Activated CD4-positive, alpha-beta T cell treated with anti-CD3 and anti-CD28 coated beads for 36 hours (primary cell): ENCODE measurements at regions not wholly inside any gene's neighbourhood (a gene's known extent, or its start where the extent isn't known, plus 50 kb on each side); places are given as distances from the start of the nearest gene placed in this dataset.

ENCODE experiments used
- ATAC-seq: fragments of 200-7000 bp; cut with Tn5 transposase; one replicate; pipeline ENCODE4 v1.10.0; 2021; ENCODE audit warnings: mild to moderate bottlenecking, moderate library complexity
- CTCF ChIA-PET: fragments of 350-600 bp; sonication (Branson Sonifier 250); formaldehyde crosslinking; loops from one replicate; lab custom pipeline; 2021; ENCODE audit warnings: antibody characterized with exemption; lab: Charles Lee
- POLR2A ChIA-PET: fragments of 350-600 bp; sonication (Branson Sonifier 250); formaldehyde crosslinking; loops from one replicate; lab custom pipeline; 2021; ENCODE audit warnings: antibody characterized with exemption, inconsistent platforms; lab: Charles Lee
- DNase-seq: peaks from one replicate; pipeline ENCODE4 v3.0.0-alpha.2; 2020
- H3K27ac Mint-ChIP-seq: one replicate; pipeline ENCODE4 v1.8.0; 2021; ENCODE audit warnings: mixed read lengths
- H3K27me3 Mint-ChIP-seq: one replicate; pipeline ENCODE4 v1.8.0; 2021; ENCODE audit warnings: mixed read lengths
- H3K36me3 Mint-ChIP-seq: one replicate; pipeline ENCODE4 v1.8.0; 2021; ENCODE audit warnings: low read depth, mixed read lengths
- H3K4me1 Mint-ChIP-seq: one replicate; pipeline ENCODE4 v1.8.0; 2021; ENCODE audit warnings: mixed read lengths
- H3K4me3 Mint-ChIP-seq: one replicate; pipeline ENCODE4 v1.8.0; 2021; ENCODE audit warnings: mild to moderate bottlenecking, moderate library complexity, mixed read lengths
- H3K9me3 Mint-ChIP-seq: one replicate; pipeline ENCODE4 v1.8.0; 2021; ENCODE audit warnings: low read depth, mixed read lengths
- intact Hi-C, 2 experiments: fragments of 100-400 bp; cut with DNase I in 1 of 2; cut with micrococcal nuclease in 1 of 2; formaldehyde crosslinking; loops; one replicate each; pipeline versions ENCODE4 v1.14.2 to v1.15.1; 2022 to 2024; cut with DNase I, micrococcal nuclease

DNA sequence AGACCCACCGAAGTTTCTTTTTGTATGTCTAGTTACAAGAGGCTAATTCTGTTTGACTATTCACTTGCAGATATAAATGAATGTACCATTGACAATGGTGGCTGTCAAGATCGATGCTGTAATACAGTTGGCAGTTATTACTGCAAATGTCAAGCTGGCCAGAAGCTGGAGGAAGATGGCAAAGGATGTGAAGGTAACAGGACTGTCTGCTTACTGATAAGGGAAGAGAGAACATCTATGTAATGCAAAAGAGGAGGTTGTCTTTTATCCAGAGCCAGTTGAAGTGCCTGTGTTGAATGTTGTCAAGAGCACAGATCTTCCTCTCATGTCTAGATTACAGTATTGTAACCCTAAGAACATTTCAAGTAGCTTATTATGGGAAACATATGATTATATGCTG, 549.5 kb upstream of the GOLIM4 start:
- intact Hi-C loops, result no loop called here
- Mint-ChIP-seq H3K27ac (no peak overlapping the region), H3K4me3 (no peak overlapping the region), H3K36me3 (no peaks in the 10 kb centered on the region), H3K9me3 (no peaks in the 10 kb centered on the region), H3K4me1 (no peaks in the 10 kb centered on the region), H3K27me3 (no peaks in the 10 kb centered on the region)
- DNase-seq (no peak), ATAC-seq (no peak)
- POLR2A ChIA-PET, result no interaction called here
- CTCF ChIA-PET, result no interaction called here

DNA sequence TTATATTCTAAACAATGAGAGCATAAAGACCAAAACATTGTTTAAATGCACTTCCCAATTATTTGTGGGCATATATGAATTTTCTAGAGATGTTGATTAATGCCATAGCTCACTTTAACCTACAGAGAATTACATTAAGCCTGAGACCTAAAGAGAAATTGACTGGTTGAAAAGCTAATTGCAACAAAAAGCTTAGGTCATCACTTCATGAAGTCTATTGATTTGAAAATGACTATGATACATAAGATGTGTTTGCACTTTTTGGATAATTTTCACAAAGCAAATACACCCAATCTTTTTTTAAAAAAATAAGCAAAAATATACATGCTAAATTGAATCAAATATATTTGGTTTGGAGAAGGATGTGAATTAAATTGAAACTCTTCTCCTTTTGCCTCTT, 532.8 kb upstream of the GOLIM4 start:
- H3K27ac Mint-ChIP-seq, result no peak overlapping the region
- DNase-seq (no peak), ATAC-seq (no peak)
- no peaks in the 10 kb centered on the region for H3K4me1 Mint-ChIP-seq
- H3K4me3 Mint-ChIP-seq, result no peak overlapping the region
- no peaks in the 10 kb centered on the region for H3K27me3 Mint-ChIP-seq
- CTCF ChIA-PET, result no interaction called here
- H3K36me3 Mint-ChIP-seq, result no peaks in the 10 kb centered on the region
- H3K9me3 Mint-ChIP-seq, result no peaks in the 10 kb centered on the region
- POLR2A ChIA-PET, result no interaction called here
- intact Hi-C loops, result no loop called here

DNA sequence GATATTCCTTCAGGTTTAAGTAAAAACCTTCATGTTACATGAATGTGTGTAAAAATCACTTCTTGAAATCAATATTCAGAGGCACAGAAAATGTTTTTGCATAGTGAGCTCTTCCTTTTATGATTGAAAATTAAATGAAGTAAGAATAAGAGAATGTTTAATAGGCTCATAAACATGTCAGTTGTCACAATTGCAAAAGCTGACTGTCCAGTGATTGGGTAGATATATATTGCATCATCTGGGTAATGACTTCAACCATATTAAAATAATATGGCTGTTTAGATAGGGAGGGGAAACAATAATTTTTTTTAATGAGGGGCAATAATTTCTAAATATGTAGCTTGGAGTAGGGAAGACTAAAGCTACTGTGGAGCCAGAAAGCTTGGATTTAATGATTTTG, 529.8 kb upstream of the GOLIM4 start:
- Mint-ChIP-seq H3K36me3 (no peaks in the 10 kb centered on the region), H3K9me3 (no peaks in the 10 kb centered on the region), H3K4me1 (no peaks in the 10 kb centered on the region), H3K4me3 (no peak overlapping the region), H3K27me3 (no peaks in the 10 kb centered on the region), H3K27ac (no peak overlapping the region)
- ATAC-seq, result no peak
- ChIA-PET POLR2A (no interaction called here), CTCF (interaction anchor here (1.7 kb wide), 1 partner anchor 11 kb away, joined by 5 read pairs; no protein-coding TSS in a partner anchor)
- intact Hi-C loops, result no loop called here
- no peak for DNase-seq

DNA sequence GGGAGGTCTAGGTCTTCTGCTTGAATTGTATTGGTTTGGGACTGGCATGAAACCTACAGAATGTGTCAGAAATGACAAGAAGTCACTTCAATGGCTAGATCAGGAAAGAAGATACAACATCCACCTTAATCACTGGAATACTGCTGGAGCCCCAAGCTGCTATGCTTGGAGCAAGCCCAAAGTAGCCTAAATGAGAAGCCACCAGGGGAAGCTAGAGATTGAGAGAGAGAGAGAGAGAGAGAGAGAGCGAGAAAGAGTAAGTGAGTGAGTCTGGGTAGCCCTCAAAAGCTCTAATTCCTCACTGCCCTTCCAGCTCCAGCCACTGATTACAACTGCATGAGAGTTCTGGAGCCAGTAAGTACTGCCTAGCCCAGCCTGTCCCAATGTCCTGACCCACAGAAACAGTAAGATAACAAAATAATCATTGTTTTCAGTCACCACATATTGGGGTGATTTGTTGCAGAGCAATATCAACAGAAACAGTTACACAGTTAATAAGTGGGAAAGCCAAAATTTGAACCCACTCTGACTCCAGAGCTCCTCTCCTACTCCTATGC, 529.2 kb upstream of the GOLIM4 start:
- ChIA-PET CTCF (interaction anchor here (1.7 kb wide), 1 partner anchor 12 kb away, joined by 5 read pairs; no protein-coding TSS in a partner anchor), POLR2A (no interaction called here)
- ATAC-seq, result no peak
- no peaks in the 10 kb centered on the region for H3K9me3 Mint-ChIP-seq
- no peaks in the 10 kb centered on the region for H3K4me1 Mint-ChIP-seq
- intact Hi-C loops, result no loop called here
- no peak overlapping the region for H3K4me3 Mint-ChIP-seq
- H3K27ac Mint-ChIP-seq, result no peak overlapping the region
- H3K36me3 Mint-ChIP-seq, result no peaks in the 10 kb centered on the region
- no peak for DNase-seq
- H3K27me3 Mint-ChIP-seq, result no peaks in the 10 kb centered on the region

DNA sequence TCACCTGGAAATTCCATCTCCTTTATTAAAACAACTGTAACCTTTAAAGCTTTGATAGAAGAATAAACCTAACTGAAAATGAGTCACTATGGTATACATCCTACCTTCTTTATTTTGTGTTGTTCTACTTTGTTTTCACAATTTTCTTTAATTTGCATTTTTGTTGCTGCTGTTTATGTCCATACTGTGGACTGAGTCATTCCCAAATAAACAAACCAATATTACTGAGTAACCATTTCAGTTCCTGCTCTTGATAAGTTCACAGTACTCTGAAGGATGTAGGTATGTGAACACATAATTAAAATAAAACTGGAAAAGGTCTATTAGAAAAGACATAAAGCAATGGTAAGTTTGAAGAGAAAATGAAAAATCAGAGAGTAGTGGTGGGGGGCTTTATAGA, 528.5 kb upstream of the GOLIM4 start:
- Mint-ChIP-seq H3K27me3 (no peaks in the 10 kb centered on the region), H3K4me1 (no peaks in the 10 kb centered on the region), H3K9me3 (no peaks in the 10 kb centered on the region), H3K27ac (no peak overlapping the region), H3K4me3 (no peak overlapping the region), H3K36me3 (no peaks in the 10 kb centered on the region)
- DNase-seq (no peak), ATAC-seq (no peak)
- ChIA-PET POLR2A (no interaction called here), CTCF (interaction anchor here (0.8 kb wide), 1 partner anchor 412 kb away, joined by 3 read pairs; no protein-coding TSS in a partner anchor)
- intact Hi-C loops, result no loop called here

DNA sequence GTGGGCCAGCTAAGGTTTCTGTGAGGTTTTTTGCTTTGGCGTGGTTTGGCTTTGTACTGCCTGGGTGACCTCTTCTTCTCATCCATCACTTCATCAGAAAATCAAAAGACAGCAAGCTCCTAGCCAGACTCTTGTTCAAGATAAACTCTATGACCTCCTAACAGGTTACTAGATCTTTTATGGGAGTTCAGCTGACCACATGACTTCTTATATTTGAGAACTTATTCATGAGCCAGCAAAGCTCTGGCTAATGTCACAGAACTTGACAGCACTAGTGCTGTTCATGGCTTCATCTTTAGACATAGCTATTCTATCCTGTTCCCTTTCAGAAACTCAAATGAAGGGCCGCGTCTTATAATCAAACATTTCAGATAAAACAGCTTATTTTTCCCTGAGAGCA, 527.1 kb upstream of the GOLIM4 start:
- CTCF ChIA-PET, result no interaction called here
- Mint-ChIP-seq H3K36me3 (no peaks in the 10 kb centered on the region), H3K27me3 (no peaks in the 10 kb centered on the region), H3K4me1 (no peaks in the 10 kb centered on the region), H3K4me3 (no peak overlapping the region), H3K9me3 (no peaks in the 10 kb centered on the region), H3K27ac (no peak overlapping the region)
- intact Hi-C loops, result no loop called here
- no peak for DNase-seq
- no peak for ATAC-seq
- POLR2A ChIA-PET, result no interaction called here

DNA sequence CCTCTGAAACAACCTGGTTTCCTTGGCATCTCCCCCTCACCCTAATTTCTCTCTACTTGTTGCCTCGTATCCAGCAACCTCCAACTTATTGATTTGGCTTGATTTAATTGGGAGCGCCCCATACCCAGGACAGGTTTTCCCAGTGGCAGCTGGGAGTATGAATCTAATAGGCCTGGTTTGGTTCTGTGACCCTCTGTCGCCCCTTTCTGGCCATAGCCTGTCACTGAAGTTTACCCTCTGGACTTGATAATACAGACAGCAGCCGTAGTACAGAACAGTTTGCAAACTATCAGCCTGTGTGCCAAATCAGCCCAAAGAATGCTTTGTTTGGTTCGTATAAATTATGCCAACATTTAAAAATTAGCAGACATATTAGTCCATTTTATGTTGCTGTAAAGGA, 525.1 kb upstream of the GOLIM4 start:
- Mint-ChIP-seq H3K9me3 (no peaks in the 10 kb centered on the region), H3K4me3 (no peak overlapping the region), H3K4me1 (no peaks in the 10 kb centered on the region), H3K27ac (no peak overlapping the region), H3K36me3 (no peaks in the 10 kb centered on the region), H3K27me3 (no peaks in the 10 kb centered on the region)
- ATAC-seq (no peak), DNase-seq (no peak)
- POLR2A ChIA-PET, result no interaction called here
- CTCF ChIA-PET, result interaction anchor here (0.6 to 1.1 kb wide), 2 partner anchors 10 to 957 kb away, joined by 3 to 4 read pairs; no protein-coding TSS in a partner anchor
- intact Hi-C loops, result no loop called here

DNA sequence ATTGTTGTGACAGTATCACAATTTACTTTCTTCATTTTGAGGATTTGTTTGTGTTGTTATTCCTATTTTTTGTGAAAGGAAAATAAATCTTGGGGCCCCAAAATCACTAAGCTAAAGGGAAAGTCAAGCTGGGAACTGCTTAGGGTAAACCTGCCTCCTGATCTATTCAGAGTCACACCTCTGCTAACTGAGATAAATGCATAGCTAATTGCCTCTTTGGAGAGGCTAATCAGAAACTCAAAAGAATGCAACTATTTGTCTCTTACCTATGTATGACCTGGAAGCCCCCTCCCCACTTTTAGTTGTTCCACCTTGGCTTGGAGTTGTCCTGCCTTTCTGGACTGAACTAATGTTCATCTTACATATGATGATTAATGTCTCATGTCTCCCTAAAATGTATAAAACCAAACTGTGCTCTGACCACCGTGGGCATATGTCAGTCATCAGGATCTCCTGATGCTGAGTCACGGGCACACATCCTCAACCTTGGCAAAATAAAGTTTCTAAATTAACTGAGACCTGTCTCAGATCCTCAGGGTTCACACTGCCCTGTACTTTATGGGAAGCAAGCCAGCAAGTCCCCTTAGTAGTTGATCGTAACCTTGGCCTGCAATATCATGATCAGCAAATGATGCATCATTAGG, 523.2 kb upstream of the GOLIM4 start:
- intact Hi-C loops, result no loop called here
- Mint-ChIP-seq H3K9me3 (no peaks in the 10 kb centered on the region), H3K4me3 (no peak overlapping the region), H3K27ac (no peak overlapping the region), H3K27me3 (no peaks in the 10 kb centered on the region), H3K36me3 (no peaks in the 10 kb centered on the region), H3K4me1 (no peaks in the 10 kb centered on the region)
- ChIA-PET CTCF (no interaction called here), POLR2A (no interaction called here)
- DNase-seq, result no peak
- ATAC-seq, result no peak

DNA sequence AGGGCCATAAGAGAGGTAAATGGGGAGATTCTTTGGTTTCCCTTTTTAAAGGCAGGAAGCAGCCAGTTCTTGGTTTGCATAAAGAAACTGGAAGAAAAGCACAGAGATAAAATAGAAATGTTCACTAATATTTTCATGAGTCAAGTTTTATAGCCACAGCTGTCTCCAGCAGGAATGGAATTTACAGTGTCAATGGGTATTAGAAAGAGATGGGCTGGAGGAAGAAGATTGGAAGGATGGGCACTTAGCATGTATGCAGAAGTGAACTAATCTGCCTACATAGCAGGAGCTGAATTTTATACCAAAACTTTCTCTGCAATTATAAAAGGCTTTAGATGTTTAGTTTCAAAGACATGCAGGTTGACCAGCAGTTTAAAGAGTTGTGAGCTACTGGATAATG, 521.9 kb upstream of the GOLIM4 start:
- no peak for ATAC-seq
- H3K4me3 Mint-ChIP-seq, result no peak overlapping the region
- DNase-seq, result no peak
- ChIA-PET POLR2A (no interaction called here), CTCF (interaction anchor here (0.8 kb wide), 1 partner anchor 29 kb away, joined by 4 read pairs; no protein-coding TSS in a partner anchor)
- no peaks in the 10 kb centered on the region for H3K36me3 Mint-ChIP-seq
- H3K4me1 Mint-ChIP-seq, result no peaks in the 10 kb centered on the region
- no peak overlapping the region for H3K27ac Mint-ChIP-seq
- no peaks in the 10 kb centered on the region for H3K27me3 Mint-ChIP-seq
- intact Hi-C loops, result no loop called here
- H3K9me3 Mint-ChIP-seq, result no peaks in the 10 kb centered on the region

DNA sequence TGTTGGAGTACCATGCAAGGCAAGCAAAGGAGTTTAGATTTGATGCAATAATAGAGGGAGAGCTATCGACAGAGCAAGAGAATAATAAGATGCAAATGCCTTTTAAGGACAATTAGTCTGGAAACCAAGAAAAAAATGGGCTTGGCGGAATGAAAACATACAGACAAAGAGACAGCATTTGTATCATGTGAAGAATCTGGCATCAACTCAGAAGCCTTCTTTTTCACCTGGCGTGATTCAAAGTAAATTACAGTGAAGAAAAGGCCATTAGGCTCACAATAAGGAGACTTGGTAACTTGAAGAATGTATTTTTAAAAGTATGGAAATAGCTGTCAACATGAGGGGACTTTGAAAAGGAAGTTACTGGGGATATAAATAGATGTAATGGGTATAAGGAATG, 521.2 kb upstream of the GOLIM4 start:
- CTCF ChIA-PET, result no interaction called here
- intact Hi-C loops, result no loop called here
- no peak overlapping the region for H3K4me3 Mint-ChIP-seq
- ATAC-seq, result no peak
- no peaks in the 10 kb centered on the region for H3K27me3 Mint-ChIP-seq
- H3K27ac Mint-ChIP-seq, result no peak overlapping the region
- DNase-seq, result no peak
- H3K4me1 Mint-ChIP-seq, result no peaks in the 10 kb centered on the region
- H3K36me3 Mint-ChIP-seq, result no peaks in the 10 kb centered on the region
- no peaks in the 10 kb centered on the region for H3K9me3 Mint-ChIP-seq
- POLR2A ChIA-PET, result no interaction called here

DNA sequence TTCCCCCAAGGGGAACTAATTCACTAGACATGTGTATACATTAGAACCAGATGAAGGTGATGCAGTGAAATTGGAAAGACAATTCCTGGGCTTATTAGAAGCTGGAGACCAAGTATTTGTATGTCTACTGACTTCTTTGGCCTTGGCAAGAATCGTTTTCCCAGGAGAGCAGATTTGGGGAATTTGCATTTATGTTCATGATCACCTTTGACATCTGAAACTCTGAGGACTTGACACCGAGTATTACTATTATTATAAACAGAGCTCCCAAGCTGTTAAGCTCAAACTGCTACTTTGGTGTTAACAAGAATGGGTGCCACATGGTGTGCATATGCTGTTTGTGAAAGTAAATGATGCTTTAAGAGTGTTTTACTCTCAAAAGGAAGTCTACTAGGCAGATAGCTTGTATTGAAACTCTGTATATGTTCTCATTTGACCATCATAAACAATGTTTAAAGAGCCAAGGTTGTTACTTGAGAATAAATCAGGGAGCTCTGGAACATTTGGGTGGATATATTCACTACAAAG, 519.8 kb upstream of the GOLIM4 start:
- H3K27ac Mint-ChIP-seq, result no peak overlapping the region
- CTCF ChIA-PET, result interaction anchor here (0.9 kb wide), 1 partner anchor 231 kb away, joined by 3 read pairs; no protein-coding TSS in a partner anchor
- H3K4me1 Mint-ChIP-seq, result no peaks in the 10 kb centered on the region
- intact Hi-C loops, result no loop called here
- ATAC-seq (no peak), DNase-seq (no peak)
- no peaks in the 10 kb centered on the region for H3K36me3 Mint-ChIP-seq
- H3K27me3 Mint-ChIP-seq, result no peaks in the 10 kb centered on the region
- POLR2A ChIA-PET, result no interaction called here
- H3K9me3 Mint-ChIP-seq, result no peaks in the 10 kb centered on the region
- no peak overlapping the region for H3K4me3 Mint-ChIP-seq

DNA sequence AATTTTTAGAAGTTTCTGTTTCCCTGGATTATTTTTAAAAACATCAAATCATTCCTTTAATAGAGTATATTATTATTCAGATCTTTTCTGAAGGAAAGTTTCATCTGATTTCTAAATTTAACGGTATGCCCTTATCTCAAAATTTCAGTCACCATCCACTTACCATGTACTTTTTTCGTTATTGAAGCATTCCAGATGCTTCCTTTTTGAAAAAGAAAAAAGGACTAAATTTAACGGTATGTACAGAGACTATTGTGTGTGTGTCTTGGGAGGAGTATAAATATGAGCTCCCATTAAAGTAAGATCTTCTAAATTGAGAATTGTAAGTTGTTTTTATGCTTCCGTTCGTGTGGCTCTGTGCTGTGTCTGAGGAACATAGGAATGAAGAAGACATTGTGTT, 517.4 kb upstream of the GOLIM4 start:
- ChIA-PET CTCF (no interaction called here), POLR2A (no interaction called here)
- H3K27ac Mint-ChIP-seq, result no peak overlapping the region
- no peak overlapping the region for H3K4me3 Mint-ChIP-seq
- no peaks in the 10 kb centered on the region for H3K9me3 Mint-ChIP-seq
- no peaks in the 10 kb centered on the region for H3K36me3 Mint-ChIP-seq
- no peaks in the 10 kb centered on the region for H3K27me3 Mint-ChIP-seq
- intact Hi-C loops, result no loop called here
- no peaks in the 10 kb centered on the region for H3K4me1 Mint-ChIP-seq
- DNase-seq (no peak), ATAC-seq (no peak)
